G401 (cell line): ENCODE measurements at regions not wholly inside any gene's neighbourhood (a gene's known extent, or its start where the extent isn't known, plus 50 kb on each side); places are given as distances from the start of the nearest gene placed in this dataset.
"Not testable (repeated sequence)": the region's sequence is repeated elsewhere in the genome, so short reads cannot be mapped to it uniquely, and the experiment has no call there.

Experiments used
- DNase-seq: peaks from one replicate; pipeline ENCODE4 v3.0.0-alpha.2; 2015; ENCODE audit warnings: low spot score
- in situ Hi-C: cut with HindIII; loops from 2 replicates; pipeline ENCODE4 v1.10.0; 2016; ENCODE audit warnings: low sequenced_read_pairs, mixed read lengths

DNA sequence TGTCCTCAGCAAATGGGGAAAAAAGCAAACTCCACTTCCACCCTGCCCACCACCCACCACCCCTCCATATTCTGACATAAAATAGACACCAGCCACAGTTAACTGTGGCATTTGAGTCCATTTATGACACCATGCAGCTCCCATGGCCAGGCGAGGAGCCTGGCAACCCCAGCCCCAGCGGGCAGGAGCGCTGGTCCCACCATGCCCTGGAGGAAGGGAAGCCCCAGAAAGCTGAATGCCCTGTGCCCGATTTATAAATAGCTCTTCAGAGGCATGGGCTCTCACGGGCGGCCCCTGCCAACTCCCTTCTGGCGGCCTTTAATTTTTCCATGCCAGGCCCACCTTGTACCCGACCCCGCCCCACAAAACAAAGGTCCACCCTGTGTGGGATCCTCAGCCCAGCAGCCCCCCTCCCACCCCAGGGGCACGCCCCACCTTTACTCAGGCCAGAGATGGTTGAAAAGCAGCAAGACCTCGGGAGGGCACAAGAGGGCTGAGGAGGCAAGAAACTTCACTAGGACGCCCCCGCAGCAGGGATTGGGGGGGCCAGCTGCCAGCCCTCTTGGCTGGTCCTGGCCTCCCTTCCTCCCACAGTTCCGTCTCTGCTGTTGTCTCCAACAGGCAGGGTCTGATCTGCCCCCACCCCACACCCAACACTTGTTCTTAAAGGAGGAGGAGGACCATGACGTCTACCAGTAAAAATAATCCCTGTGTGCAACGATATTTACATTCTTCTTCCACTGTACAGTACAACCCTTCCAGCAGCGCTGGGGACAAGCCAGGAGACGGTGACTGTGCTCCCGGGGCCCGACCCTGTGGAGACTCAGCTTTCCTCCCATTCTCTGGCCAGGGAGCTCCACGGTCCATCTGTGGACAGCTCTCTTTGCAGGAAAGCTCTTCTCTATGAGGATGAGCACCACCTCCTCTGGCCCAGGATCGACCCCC is 115.6 kb upstream of the CDYL start:
- DNase-seq = no peak
- in situ Hi-C loops = no loop called here

- DNase-seq, in situ Hi-C loops: not testable (repeated sequence)
These were observed 116.5 kb upstream of the CDYL start for GRCh38 chr6:4659719-4660118.

DNA sequence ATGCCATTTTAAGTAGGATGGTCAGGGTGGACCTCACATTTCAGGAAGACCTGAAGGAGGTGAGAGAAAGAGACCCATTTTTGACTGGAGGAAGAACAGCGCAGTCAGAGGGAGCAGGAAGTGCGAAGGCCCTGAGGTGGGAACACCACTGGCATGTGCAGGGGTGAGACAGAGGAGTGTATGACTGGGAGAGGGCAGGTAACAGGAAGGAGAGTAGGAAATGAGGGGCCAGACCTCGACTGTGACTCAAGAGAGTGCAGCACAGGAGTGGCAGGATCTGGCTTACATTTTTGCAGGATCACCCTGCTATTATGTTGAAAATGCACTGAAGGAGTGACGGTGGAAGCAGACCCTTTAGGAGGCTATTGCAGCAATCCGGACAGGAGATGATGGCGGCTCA is 117.7 kb upstream of the CDYL start:
- in situ Hi-C loops = no loop called here
- DNase-seq = no peak

DNA sequence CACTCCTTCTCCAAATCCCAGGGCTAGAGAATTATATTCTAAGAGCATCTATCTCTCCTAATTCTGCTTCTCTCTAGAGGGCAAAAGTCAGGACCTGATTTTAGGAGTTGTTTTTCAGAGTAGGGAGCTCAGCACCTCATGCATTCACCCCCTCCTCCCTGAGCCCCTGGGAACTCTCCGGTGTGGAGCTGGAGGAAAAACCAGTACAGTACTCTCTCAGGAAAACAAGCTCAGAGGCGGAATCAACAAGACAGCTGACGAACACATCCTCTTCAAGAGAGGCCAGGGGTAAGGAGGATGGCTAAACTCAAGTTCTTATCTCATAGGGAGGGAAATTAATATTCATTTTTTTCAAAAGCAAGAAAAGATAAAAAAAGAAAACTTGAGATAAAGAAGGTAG is 120.1 kb upstream of the CDYL start:
- no peak for DNase-seq
- in situ Hi-C loops = no loop called here

- in situ Hi-C loops = no loop called here
- DNase-seq = no peak
These were observed 120.8 kb upstream of the CDYL start for GRCh38 chr6:4655196-4656025.

DNA sequence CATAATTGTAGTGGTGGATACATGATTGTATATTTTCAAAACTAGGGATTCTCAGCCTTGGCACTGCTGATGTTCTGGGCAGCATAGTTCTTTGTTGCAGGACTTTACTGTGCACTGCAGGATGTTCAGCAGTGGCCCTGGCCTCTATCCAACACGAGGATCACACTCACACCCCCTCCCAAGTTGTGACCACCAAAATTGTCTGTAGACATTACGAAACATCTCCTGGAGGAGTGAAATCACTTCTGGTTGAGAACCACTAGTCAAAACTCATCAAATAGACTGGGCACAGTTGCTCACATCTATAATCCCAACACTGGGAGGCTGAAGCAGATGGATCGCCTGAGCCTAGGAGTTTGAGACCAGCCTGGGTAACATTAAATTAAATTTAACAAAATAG is 123.1 kb upstream of the CDYL start:
- DNase-seq = no peak
- in situ Hi-C loops = no loop called here

GRCh38 chr6:4651831-4652467 is 124.3 kb upstream of the CDYL start:
- in situ Hi-C loops = no loop called here

DNA sequence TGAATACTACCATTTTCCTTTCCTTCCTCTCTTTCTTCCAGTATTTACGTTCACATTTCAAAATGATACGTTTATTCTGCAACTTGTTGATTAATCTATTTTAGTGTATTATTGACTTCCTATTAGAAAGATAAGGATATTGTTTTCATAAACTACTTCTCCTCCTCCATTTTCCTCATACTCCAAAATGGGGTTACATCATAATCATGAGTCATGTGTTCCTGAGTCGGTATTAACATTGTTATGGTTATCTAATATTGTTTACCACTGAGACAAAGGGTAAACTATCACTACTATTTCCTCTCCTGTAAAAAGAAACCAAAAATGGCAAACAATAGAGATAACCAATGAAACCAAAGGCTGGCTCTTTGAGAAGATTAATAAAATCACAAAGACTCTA is 126.5 kb upstream of the CDYL start:
- no peak for DNase-seq
- in situ Hi-C loops = no loop called here

More at GRCh38 chr6:4651831-4652467, 124.3 kb upstream of the CDYL start:
- no peak for DNase-seq

DNA sequence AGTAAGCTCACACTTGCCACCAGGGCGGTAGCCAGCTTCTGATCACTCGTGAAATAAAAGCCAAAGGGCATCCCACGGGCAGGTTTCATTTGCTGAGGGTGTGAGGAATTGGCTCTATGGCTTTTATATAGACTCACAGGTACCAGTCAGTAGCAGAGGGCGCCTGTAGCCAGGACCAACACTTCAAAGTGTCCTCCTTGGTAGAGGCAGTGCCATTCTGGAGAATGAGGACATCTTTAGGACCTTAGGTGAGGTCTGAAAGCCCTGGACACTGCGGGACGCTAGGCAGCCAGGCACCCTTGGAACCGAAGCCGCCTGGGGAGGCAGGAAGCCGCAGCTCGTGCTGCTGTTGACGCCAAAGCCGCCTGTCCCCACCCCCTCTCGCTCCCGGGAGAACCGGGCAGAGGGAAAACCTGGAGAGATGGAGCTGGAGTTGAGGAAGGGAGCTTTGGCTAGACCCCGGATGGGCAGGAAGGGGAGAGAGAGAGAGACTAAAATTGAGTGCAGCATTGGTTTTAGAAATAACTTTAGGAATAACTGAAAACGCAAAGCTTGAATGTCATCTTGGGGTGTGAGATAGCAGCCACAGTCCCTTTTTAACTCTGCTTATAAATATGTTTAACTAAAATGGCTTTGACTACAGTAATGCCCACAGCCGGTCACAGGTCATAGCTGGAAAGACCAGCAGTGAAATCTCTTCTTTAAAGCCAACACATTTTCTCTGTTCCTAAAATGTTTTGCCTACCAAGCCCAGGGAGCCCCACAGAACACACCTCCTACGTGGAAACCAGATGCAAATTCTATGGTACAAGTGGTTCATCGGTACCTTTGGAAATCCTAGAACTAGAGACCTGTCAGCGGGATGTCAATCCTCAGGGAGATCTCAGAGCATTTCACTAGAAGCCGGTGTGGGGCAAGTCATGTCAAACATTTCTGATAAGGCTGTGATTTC is 128.5 kb upstream of the CDYL start:
- DNase-seq = peak; percentile 20
- in situ Hi-C loops = no loop called here

- DNase-seq = no peak
- in situ Hi-C loops = no loop called here
These were observed 130.4 kb upstream of the CDYL start for GRCh38 chr6:4645713-4646360.

GRCh38 chr6:4644996-4645395 is 131.2 kb upstream of the CDYL start:
- DNase-seq = no peak
- in situ Hi-C loops = no loop called here

DNA sequence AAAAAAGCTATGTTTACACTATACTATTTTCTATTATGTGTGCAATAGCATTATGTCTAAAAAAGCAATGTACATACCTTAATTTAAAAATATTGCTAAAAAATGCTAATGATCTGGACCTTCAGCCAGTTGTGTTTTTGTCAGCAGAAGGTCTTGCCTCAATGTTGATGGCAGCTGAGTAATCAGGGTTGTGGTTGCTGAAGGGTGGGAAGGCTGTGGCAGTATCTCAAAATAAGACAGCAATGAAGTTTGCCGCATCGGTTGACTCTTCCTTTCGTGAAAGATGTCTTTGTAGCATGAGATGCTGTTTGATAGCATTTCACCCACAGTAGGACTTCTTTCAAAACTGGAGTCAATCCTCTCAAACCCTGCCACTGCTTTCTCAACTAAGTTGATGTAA is 134.7 kb upstream of the CDYL start:
- in situ Hi-C loops = no loop called here
- DNase-seq = no peak

GRCh38 chr6:4640139-4640538 is 136.1 kb upstream of the CDYL start:
- in situ Hi-C loops = no loop called here
- DNase-seq = no peak

GRCh38 chr6:4638641-4639040 is 137.6 kb upstream of the CDYL start:
- no peak for DNase-seq
- in situ Hi-C loops = no loop called here

DNA sequence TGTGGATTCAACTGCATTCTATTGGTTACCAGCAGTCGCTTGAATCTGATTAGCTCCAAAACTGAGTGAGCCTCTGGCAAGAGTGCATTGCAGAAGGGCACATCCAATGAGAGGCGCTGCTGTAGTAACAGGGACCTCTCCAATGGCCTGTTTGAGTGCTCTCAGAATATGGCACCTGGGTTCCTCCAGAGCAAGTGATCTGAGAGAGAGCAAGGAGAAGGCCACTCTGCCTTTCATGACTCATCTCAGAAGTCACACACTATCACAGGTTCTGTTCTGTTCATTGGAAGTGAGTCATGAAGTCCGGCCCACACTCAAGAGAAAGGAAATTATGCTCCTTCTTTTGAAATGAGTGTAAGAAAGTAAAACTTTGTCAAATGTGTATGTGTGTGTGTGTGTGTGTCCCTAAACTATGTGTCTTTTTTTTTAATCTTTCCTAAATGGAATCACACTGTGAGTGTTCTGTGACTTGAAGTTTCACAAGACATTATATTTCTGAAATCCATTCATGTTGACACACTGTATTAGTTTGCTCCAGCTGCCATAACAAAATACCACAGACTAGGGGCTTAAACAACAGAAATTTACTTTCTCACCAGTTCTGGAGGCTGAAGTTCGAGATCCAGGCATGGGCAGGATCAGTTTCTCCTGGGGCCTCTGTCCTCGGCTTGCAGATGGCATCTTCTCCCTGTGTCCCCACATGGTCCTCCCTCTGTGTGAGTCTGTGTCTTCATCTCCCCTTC is 138.3 kb upstream of the CDYL start:
- DNase-seq = no peak

DNA sequence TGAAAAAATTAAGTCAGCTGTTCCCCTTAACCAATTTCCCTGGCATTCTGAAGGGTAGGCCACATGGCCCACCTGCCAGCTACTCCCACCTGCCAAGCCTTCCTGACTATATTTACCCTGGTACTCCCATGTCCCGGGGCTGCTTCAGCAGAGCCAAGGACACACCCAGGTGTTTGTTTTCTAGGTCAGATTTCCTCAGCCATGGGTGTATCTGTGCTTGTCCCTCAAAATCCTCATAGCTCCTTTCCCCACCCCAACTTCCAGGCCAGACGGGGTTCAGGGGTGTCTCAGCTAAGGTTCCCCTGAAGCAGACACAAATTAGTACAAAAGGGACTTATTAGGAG is 139.4 kb upstream of the CDYL start:
- in situ Hi-C loops = no loop called here
- DNase-seq = no peak

More for the DNA sequence above, 138.3 kb upstream of the CDYL start:
- in situ Hi-C loops = no loop called here

GRCh38 chr6:4636191-4636880 is 139.9 kb upstream of the CDYL start:
- in situ Hi-C loops = no loop called here
- DNase-seq = no peak
